Ishikawa (cell line): ENCODE measurements at regions not wholly inside any gene's neighbourhood (a gene's known extent, or its start where the extent isn't known, plus 50 kb on each side); places are given as distances from the start of the nearest gene placed in this dataset.

Experiments
- CEBPB ChIP-seq: IDR thresholded peaks from 2 replicates; pipeline ENCODE4 v1.6.1; 2012
- CREB1 ChIP-seq: IDR thresholded peaks from 2 replicates; pipeline ENCODE4 v1.6.1; 2012; ENCODE audit warnings: low read depth
- EGR1 ChIP-seq: IDR thresholded peaks from 2 replicates; pipeline ENCODE4 v1.6.1; 2012
- EP300 ChIP-seq: IDR thresholded peaks from 2 replicates; pipeline ENCODE4 v1.6.1; 2012; ENCODE audit warnings: borderline replicate concordance
- FOXM1 ChIP-seq: IDR thresholded peaks from 2 replicates; pipeline ENCODE4 v1.6.1; 2012; ENCODE audit warnings: low read depth, borderline replicate concordance
- NFIC ChIP-seq: IDR thresholded peaks from 2 replicates; pipeline ENCODE4 v1.6.1; 2012
- RAD21 ChIP-seq: IDR thresholded peaks from 2 replicates; pipeline ENCODE4 v1.6.1; 2012; ENCODE audit warnings: low read depth
- TAF1 ChIP-seq: IDR thresholded peaks from 2 replicates; pipeline ENCODE4 v1.6.1; 2012; ENCODE audit warnings: low read depth, mild to moderate bottlenecking
- TCF12 ChIP-seq: IDR thresholded peaks from 2 replicates; pipeline ENCODE4 v1.6.1; 2012; ENCODE audit warnings: low read depth
- TEAD4 ChIP-seq: IDR thresholded peaks from 2 replicates; pipeline ENCODE4 v1.6.1; 2012
- YY1 ChIP-seq: IDR thresholded peaks from 2 replicates; pipeline ENCODE4 v1.6.1; 2012; ENCODE audit warnings: low read depth
- ZBTB7A ChIP-seq: IDR thresholded peaks from 2 replicates; pipeline ENCODE4 v1.6.1; 2012; ENCODE audit warnings: low read depth
- TF ChIP-seq, protein P1 (sequence below): IDR thresholded peaks from 2 replicates; pipeline ENCODE4 v1.6.1; 2012
- TF ChIP-seq, protein P2 (sequence below): IDR thresholded peaks from 2 replicates; pipeline ENCODE4 v1.6.1; 2012
- TF ChIP-seq, protein P3 (sequence below): IDR thresholded peaks from 2 replicates; pipeline ENCODE4 v1.6.1; 2012; ENCODE audit warnings: low read depth, mild to moderate bottlenecking

DNA sequence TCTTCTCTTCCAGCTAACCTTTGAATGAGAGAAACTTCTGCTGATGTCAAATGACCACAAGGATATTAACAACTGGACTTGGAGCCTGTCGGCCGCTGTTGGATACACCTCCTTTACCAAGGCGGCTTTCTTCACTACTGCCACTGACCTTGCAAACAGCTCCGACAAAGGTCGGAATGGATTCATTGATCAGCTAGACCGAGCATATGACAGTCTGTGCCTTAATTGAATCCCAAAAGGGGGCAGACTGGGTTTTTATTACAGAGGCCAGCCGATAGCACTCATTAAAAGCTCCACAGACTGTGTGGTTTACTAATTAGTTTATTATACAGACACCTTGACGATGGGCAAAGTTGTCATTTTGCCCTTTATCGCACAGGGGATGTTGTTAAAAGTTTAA, 394.5 kb downstream of the RERGL start:
- TF ChIP-seq NFIC, result no peak
- no peak for TF ChIP-seq EP300
- no peak for TF ChIP-seq EGR1

DNA sequence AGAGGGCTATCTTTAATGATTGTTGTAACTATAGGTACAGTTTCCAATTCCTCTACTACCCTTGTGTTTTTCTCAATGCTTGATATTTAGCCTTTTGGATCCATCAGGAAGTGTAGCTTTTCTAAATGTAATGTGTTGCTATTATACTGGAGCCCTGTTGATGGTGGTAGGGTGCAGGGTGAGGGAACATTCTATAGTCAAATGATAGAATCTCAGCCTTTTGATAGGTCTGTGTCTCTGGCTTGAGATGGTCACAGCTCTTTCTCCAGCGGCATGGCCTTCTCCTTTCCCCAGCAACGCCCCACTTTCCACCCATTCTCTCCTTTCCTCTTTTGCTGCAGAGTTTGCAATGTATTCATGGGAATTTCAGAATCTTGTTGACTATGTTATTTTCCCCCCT, 398.6 kb downstream of the RERGL start:
- no peak for TF ChIP-seq CEBPB
- no peak for TF ChIP-seq FOXM1
- TF ChIP-seq, protein P1, sequence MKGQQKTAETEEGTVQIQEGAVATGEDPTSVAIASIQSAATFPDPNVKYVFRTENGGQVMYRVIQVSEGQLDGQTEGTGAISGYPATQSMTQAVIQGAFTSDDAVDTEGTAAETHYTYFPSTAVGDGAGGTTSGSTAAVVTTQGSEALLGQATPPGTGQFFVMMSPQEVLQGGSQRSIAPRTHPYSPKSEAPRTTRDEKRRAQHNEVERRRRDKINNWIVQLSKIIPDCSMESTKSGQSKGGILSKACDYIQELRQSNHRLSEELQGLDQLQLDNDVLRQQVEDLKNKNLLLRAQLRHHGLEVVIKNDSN, result no peak
- TF ChIP-seq, protein P2, sequence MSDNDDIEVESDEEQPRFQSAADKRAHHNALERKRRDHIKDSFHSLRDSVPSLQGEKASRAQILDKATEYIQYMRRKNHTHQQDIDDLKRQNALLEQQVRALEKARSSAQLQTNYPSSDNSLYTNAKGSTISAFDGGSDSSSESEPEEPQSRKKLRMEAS, result no peak
- no peak for TF ChIP-seq RAD21
- TF ChIP-seq, protein P3, sequence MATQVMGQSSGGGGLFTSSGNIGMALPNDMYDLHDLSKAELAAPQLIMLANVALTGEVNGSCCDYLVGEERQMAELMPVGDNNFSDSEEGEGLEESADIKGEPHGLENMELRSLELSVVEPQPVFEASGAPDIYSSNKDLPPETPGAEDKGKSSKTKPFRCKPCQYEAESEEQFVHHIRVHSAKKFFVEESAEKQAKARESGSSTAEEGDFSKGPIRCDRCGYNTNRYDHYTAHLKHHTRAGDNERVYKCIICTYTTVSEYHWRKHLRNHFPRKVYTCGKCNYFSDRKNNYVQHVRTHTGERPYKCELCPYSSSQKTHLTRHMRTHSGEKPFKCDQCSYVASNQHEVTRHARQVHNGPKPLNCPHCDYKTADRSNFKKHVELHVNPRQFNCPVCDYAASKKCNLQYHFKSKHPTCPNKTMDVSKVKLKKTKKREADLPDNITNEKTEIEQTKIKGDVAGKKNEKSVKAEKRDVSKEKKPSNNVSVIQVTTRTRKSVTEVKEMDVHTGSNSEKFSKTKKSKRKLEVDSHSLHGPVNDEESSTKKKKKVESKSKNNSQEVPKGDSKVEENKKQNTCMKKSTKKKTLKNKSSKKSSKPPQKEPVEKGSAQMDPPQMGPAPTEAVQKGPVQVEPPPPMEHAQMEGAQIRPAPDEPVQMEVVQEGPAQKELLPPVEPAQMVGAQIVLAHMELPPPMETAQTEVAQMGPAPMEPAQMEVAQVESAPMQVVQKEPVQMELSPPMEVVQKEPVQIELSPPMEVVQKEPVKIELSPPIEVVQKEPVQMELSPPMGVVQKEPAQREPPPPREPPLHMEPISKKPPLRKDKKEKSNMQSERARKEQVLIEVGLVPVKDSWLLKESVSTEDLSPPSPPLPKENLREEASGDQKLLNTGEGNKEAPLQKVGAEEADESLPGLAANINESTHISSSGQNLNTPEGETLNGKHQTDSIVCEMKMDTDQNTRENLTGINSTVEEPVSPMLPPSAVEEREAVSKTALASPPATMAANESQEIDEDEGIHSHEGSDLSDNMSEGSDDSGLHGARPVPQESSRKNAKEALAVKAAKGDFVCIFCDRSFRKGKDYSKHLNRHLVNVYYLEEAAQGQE, result no peak
- no peak for TF ChIP-seq CREB1
- TF ChIP-seq YY1, result no peak
- TF ChIP-seq EP300, result no peak
- TF ChIP-seq NFIC, result no peak
- no peak for TF ChIP-seq TEAD4
- no peak for TF ChIP-seq EGR1
- TF ChIP-seq TAF1, result no peak
- no peak for TF ChIP-seq TCF12
- TF ChIP-seq ZBTB7A, result no peak

DNA sequence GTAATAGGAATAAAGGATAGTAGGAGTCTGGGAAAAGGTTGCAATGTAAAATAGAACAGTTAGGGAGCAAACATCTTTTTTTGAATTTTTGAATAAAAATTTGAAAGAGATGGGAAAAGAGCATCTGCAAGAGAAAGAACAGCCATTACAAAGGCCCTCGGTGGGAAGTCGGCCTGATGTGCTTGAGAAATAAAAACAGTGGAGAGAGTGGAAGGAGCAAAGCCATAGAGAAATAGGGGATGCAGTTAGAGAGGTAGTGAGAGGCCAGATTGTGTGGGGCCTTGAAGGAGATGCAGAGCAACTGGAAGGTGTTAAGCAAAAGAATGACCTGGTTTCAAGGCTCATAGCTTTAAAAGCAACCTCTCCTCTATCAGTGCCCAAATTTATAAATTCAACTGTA, 409.8 kb downstream of the RERGL start:
- TF ChIP-seq, protein P2, result no peak
- TF ChIP-seq, protein P1, result no peak
- no peak for TF ChIP-seq RAD21
- TF ChIP-seq TAF1, result no peak
- TF ChIP-seq, protein P3, result no peak
- TF ChIP-seq FOXM1, result no peak
- TF ChIP-seq CEBPB, result no peak
- TF ChIP-seq TCF12, result no peak
- TF ChIP-seq CREB1, result no peak
- no peak for TF ChIP-seq ZBTB7A
- TF ChIP-seq EGR1, result no peak
- TF ChIP-seq YY1, result no peak
- TF ChIP-seq NFIC, result no peak
- no peak for TF ChIP-seq TEAD4
- TF ChIP-seq EP300, result no peak

DNA sequence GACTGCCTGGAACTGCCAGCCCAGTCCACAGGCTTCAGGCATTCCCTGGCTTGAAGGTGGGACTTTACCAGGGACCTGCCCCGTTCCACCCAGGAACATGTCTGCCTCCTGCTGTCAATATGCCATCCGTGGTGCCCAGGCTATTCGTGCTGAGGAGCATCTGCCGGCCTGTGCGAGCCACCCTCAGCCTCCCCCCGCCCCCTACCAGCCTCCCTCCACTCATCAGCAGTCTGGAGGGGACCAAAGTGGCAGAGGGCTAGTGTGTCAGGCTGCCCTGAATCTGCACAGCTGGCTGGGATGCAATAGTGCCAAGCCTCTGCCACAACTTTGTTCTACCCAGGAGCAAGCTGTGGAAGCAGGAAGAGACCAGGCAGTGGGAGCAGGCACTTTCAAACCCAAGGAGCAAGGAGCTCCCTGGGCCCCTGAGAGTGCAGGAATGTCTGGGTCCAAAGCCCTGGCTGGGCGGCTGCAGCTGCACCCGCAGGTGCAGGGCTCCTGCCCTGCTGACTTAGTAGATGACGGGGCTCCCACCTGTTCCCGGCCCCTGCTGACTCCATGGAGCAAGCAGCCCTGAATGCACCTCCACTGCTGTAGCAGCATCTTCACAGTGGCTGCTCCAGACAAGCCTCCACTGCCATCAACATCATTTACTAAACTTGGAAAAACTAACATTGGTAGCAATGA, 423.2 kb downstream of the RERGL start:
- TF ChIP-seq, protein P2, result no peak
- TF ChIP-seq ZBTB7A, result no peak
- TF ChIP-seq EGR1, result no peak
- TF ChIP-seq CREB1, result no peak
- TF ChIP-seq, protein P3, result no peak
- TF ChIP-seq RAD21, result no peak
